SK-N-SH (cell line): ENCODE measurements at regions not wholly inside any gene's neighbourhood (a gene's known extent, or its start where the extent isn't known, plus 50 kb on each side); places are given as distances from the start of the nearest gene placed in this dataset.

Experiments
- CTCF ChIA-PET: fragments of 300-600, 350-600 bp; formaldehyde crosslinking; extraction: SDS; loops from one replicate; lab custom pipeline; 2021; lab: Yijun Ruan, JAX
- POLR2A ChIA-PET: fragments of 350-600 bp; sonication (Branson Sonifier 250); formaldehyde crosslinking; extraction: SDS; loops from one replicate; lab custom pipeline; 2020; ENCODE audit warnings: antibody characterized with exemption, inconsistent platforms; lab: Yijun Ruan, JAX
- DNase-seq: peaks from one replicate; pipeline ENCODE4 v3.0.0; 2012
- H2AFZ ChIP-seq: fragments of 200-600 bp; sonication (generic); 2 replicates; pipeline ENCODE4 v1.8.1; 2016; ENCODE audit warnings: antibody characterized with exemption, mild to moderate bottlenecking, low read depth
- H3F3A ChIP-seq: fragments of 200-600 bp; sonication (generic); replicated peaks from 2 replicates; pipeline ENCODE3; 2016; ENCODE audit warnings: antibody characterized with exemption, mild to moderate bottlenecking; ENCODE audit not compliant: insufficient read depth
- H3K27ac ChIP-seq, 2 experiments: fragments of 200-500 bp in 1 of 2; fragments of 200-600 bp in 1 of 2; sonication (Bioruptor generic) in 1 of 2; sonication (generic), shearing (Covaris generic) in 1 of 2; 2 replicates each; pipeline versions ENCODE4 v1.5.1 to v1.6.1; 2014 to 2016; ENCODE audit warnings: low read depth in 2 of 2, inconsistent platforms in 1 of 2, low read length in 1 of 2, mild to moderate bottlenecking in 1 of 2, mixed read lengths in 1 of 2
- H3K27me3 ChIP-seq: fragments of 200-600 bp; sonication (generic), shearing (Covaris generic); 2 replicates; pipeline ENCODE4 v1.6.1; 2016; ENCODE audit warnings: mixed run types; ENCODE audit not compliant: insufficient read depth
- H3K36me3 ChIP-seq, 2 experiments: fragments of 200-500 bp in 1 of 2; fragments of 200-600 bp in 1 of 2; sonication (Bioruptor generic) in 1 of 2; sonication (generic) in 1 of 2; replicated peaks in 1 of 2; 2 replicates each; pipeline versions ENCODE3 to v1.5.1; 2014 to 2016; ENCODE audit warnings: low read length in 1 of 2, mild to moderate bottlenecking in 1 of 2; ENCODE audit not compliant: insufficient read depth in 2 of 2, control insufficient read depth in 1 of 2
- H3K4me1 ChIP-seq, 2 experiments: fragments of 200-500 bp in 1 of 2; fragments of 200-600 bp in 1 of 2; sonication (Bioruptor generic) in 1 of 2; sonication (generic), shearing (Covaris generic) in 1 of 2; 2 replicates each; pipeline versions ENCODE4 v1.5.1 to v1.6.1; 2014 to 2016; ENCODE audit warnings: low read depth in 1 of 2, low read length in 1 of 2, mixed run types in 1 of 2; ENCODE audit not compliant: insufficient read depth in 2 of 2, control insufficient read depth in 1 of 2
- H3K4me2 ChIP-seq: fragments of 200-600 bp; sonication (generic), shearing (Covaris generic); 2 replicates; pipeline ENCODE4 v1.6.1; 2017; ENCODE audit warnings: mixed run types
- H3K4me3 ChIP-seq, 2 experiments: fragments of 200-500 bp in 1 of 2; fragments of 200-600 bp in 1 of 2; sonication (Bioruptor generic) in 1 of 2; sonication (generic), shearing (Covaris generic) in 1 of 2; 2 replicates each; pipeline versions ENCODE4 v1.5.1 to v1.8.1; 2014 to 2016; ENCODE audit warnings: low read depth in 2 of 2, inconsistent platforms in 1 of 2, low read length in 1 of 2, mild to moderate bottlenecking in 1 of 2, mixed read lengths in 1 of 2, moderate library complexity in 1 of 2
- H3K79me2 ChIP-seq: fragments of 200-600 bp; sonication (generic); 2 replicates; pipeline ENCODE4 v1.8.1; 2017; ENCODE audit warnings: mild to moderate bottlenecking; ENCODE audit not compliant: insufficient read depth
- H3K9ac ChIP-seq: fragments of 200-600 bp; sonication (generic); 2 replicates; pipeline ENCODE4 v1.6.1; 2017; ENCODE audit warnings: mixed run types
- H3K9me2 ChIP-seq: fragments of 200-600 bp; sonication (generic); 2 replicates; pipeline ENCODE4 v1.6.1; 2017; ENCODE audit warnings: mixed run types
- H3K9me3 ChIP-seq: fragments of 200-600 bp; sonication (generic); 2 replicates; pipeline ENCODE4 v1.6.1; 2017; ENCODE audit warnings: mixed run types, mild to moderate bottlenecking, moderate library complexity
- H4K20me1 ChIP-seq: fragments of 200-600 bp; sonication (generic); 2 replicates; pipeline ENCODE4 v1.6.1; 2017; ENCODE audit warnings: mild to moderate bottlenecking, mixed run types; ENCODE audit not compliant: insufficient read depth
- FOXM1 ChIP-seq: IDR thresholded peaks from 2 replicates; pipeline ENCODE4 v1.4.0; 2012; ENCODE audit warnings: low read depth, mild to moderate bottlenecking
- JUND ChIP-seq: IDR thresholded peaks from 2 replicates; pipeline ENCODE4 v1.4.0; 2012
- RCOR1 ChIP-seq: fragments of 150-350 bp; IDR thresholded peaks from 2 replicates; pipeline ENCODE4 v1.6.1; 2017; ENCODE audit warnings: antibody characterized with exemption, low read length
- SIN3A ChIP-seq: IDR thresholded peaks from 2 replicates; pipeline ENCODE4 v1.6.1; 2012; ENCODE audit warnings: low read depth, mild to moderate bottlenecking, low read length, moderate library complexity, borderline replicate concordance
- TAF1 ChIP-seq: IDR thresholded peaks from 2 replicates; pipeline ENCODE4 v1.6.1; 2012; ENCODE audit warnings: low read depth, mild to moderate bottlenecking, low read length, moderate library complexity, borderline replicate concordance
- WGBS: methylation state at CpG from one replicate; pipeline ENCODE4 v1.1.6; 2017; ENCODE audit warnings: low lambda C conversion rate; 5-methylcytosine and 5-hydroxymethylcytosine counted together
- TF ChIP-seq, protein P1 (sequence below): IDR thresholded peaks from 2 replicates; pipeline ENCODE4 v1.4.0; 2012; ENCODE audit warnings: low read depth
- TF ChIP-seq, protein P2 (sequence below): IDR thresholded peaks from 2 replicates; pipeline ENCODE4 v1.4.0; 2012; ENCODE audit warnings: low read depth, borderline replicate concordance
- TF ChIP-seq, protein P3 (sequence below): IDR thresholded peaks from 2 replicates; pipeline ENCODE4; 2012
- TF ChIP-seq, protein P4 (sequence below): fragments of 150-350 bp; IDR thresholded peaks from 2 replicates; pipeline ENCODE4 v1.6.1; 2016; ENCODE audit warnings: mild to moderate bottlenecking, low read depth, low read length
- TF ChIP-seq, protein P5 (sequence below): fragments of 200-600 bp; sonication (generic); IDR thresholded peaks from 2 replicates; pipeline ENCODE4 v1.6.1; 2017; ENCODE audit warnings: antibody characterized with exemption, mild to moderate bottlenecking, moderate library complexity

DNA sequence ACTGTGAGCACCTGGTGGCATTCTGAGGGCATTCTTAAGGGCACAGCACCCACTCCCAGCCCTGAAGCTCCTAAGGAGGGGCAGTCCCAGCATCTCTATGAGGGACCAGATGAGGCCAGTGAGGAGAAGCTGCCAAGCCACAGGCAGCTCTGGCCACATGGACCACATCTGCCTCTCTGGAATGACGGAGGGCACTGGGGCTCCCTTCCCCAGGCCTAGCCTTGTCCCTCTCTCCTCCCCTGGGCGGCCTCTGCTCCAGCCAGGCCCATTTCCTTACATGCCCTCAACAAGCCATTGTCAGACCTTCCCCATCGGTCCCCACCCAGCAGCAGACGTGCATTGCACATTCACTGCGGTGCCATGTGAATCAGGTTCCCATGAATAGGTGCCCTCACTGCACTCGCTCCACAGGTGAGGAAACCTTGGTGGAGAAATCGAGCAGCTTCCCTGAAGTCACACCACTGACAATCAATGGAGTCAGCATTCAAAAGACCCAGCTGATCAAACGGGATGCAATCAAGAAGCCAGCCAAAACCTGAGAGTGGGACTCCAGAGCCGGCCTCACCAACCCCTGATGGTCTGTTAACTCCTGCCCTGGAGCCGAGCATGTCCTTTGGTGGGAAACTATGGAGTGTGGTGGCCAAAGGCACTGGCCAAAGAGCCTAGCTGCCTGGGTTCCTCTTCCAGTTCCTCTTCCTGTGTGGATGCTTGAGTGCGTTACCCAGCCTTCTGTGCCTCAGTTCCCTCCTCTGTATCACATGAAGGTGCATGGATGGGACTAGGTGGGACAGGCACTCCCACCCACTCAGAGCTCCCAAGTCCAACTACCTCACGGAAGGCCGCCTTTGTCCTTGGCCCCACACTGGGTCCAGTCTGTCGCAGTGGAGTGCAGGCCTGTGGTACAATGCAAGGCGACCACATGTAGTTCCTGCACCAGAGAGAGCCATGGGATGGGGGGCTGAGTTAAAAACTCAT, 147.3 kb downstream of the ZFP36L2 start:
- peaks cover 52 to 73% of the 10 kb centered on the region in 2 experiments for H3K4me1 ChIP-seq
- no peaks in the 10 kb centered on the region for H3K9me3 ChIP-seq
- H3K9ac ChIP-seq = no peak overlapping the region
- DNase-seq = no peak
- H3K27me3 ChIP-seq = no peaks in the 10 kb centered on the region
- CTCF ChIA-PET = interaction anchor here (0.9 to 4.3 kb wide), 6 partner anchors 10 to 473 kb away, joined by 3 to 21 read pairs (median 3); no protein-coding TSS in a partner anchor
- H4K20me1 ChIP-seq = no peaks in the 10 kb centered on the region
- peaks cover 38% of the 10 kb centered on the region for H3F3A ChIP-seq
- no peaks in the 10 kb centered on the region for H3K36me3 ChIP-seq
- no peaks in the 10 kb centered on the region for H3K9me2 ChIP-seq
- TF ChIP-seq, protein P1, sequence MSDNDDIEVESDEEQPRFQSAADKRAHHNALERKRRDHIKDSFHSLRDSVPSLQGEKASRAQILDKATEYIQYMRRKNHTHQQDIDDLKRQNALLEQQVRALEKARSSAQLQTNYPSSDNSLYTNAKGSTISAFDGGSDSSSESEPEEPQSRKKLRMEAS = no peak
- TF ChIP-seq TAF1 (no peak), FOXM1 (no peak), SIN3A (no peak), JUND (no peak), RCOR1 (no peak)
- TF ChIP-seq, protein P2, sequence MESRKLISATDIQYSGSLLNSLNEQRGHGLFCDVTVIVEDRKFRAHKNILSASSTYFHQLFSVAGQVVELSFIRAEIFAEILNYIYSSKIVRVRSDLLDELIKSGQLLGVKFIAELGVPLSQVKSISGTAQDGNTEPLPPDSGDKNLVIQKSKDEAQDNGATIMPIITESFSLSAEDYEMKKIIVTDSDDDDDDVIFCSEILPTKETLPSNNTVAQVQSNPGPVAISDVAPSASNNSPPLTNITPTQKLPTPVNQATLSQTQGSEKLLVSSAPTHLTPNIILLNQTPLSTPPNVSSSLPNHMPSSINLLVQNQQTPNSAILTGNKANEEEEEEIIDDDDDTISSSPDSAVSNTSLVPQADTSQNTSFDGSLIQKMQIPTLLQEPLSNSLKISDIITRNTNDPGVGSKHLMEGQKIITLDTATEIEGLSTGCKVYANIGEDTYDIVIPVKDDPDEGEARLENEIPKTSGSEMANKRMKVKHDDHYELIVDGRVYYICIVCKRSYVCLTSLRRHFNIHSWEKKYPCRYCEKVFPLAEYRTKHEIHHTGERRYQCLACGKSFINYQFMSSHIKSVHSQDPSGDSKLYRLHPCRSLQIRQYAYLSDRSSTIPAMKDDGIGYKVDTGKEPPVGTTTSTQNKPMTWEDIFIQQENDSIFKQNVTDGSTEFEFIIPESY = no peak
- TF ChIP-seq, protein P3, sequence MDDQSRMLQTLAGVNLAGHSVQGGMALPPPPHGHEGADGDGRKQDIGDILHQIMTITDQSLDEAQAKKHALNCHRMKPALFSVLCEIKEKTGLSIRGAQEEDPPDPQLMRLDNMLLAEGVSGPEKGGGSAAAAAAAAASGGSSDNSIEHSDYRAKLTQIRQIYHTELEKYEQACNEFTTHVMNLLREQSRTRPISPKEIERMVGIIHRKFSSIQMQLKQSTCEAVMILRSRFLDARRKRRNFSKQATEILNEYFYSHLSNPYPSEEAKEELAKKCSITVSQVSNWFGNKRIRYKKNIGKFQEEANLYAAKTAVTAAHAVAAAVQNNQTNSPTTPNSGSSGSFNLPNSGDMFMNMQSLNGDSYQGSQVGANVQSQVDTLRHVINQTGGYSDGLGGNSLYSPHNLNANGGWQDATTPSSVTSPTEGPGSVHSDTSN = no peak
- TF ChIP-seq, protein P4, sequence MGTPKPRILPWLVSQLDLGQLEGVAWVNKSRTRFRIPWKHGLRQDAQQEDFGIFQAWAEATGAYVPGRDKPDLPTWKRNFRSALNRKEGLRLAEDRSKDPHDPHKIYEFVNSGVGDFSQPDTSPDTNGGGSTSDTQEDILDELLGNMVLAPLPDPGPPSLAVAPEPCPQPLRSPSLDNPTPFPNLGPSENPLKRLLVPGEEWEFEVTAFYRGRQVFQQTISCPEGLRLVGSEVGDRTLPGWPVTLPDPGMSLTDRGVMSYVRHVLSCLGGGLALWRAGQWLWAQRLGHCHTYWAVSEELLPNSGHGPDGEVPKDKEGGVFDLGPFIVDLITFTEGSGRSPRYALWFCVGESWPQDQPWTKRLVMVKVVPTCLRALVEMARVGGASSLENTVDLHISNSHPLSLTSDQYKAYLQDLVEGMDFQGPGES = no peak
- TF ChIP-seq, protein P5, sequence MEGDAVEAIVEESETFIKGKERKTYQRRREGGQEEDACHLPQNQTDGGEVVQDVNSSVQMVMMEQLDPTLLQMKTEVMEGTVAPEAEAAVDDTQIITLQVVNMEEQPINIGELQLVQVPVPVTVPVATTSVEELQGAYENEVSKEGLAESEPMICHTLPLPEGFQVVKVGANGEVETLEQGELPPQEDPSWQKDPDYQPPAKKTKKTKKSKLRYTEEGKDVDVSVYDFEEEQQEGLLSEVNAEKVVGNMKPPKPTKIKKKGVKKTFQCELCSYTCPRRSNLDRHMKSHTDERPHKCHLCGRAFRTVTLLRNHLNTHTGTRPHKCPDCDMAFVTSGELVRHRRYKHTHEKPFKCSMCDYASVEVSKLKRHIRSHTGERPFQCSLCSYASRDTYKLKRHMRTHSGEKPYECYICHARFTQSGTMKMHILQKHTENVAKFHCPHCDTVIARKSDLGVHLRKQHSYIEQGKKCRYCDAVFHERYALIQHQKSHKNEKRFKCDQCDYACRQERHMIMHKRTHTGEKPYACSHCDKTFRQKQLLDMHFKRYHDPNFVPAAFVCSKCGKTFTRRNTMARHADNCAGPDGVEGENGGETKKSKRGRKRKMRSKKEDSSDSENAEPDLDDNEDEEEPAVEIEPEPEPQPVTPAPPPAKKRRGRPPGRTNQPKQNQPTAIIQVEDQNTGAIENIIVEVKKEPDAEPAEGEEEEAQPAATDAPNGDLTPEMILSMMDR = no peak
- no peak overlapping the region for H3K4me3 ChIP-seq
- H3K27ac ChIP-seq = no peak overlapping the region
- H3K79me2 ChIP-seq = no peaks in the 10 kb centered on the region
- 89% methylated on average over 15 of the region's 15 CpGs for WGBS
- POLR2A ChIA-PET = no interaction called here
- H3K4me2 ChIP-seq = no peak overlapping the region
- H2AFZ ChIP-seq = no peak overlapping the region
